ENCODE measurements at regions not wholly inside any gene's neighbourhood (a gene's known extent, or its start where the extent isn't known, plus 50 kb on each side); places are given as distances from the start of the nearest gene placed in this dataset.

DNA sequence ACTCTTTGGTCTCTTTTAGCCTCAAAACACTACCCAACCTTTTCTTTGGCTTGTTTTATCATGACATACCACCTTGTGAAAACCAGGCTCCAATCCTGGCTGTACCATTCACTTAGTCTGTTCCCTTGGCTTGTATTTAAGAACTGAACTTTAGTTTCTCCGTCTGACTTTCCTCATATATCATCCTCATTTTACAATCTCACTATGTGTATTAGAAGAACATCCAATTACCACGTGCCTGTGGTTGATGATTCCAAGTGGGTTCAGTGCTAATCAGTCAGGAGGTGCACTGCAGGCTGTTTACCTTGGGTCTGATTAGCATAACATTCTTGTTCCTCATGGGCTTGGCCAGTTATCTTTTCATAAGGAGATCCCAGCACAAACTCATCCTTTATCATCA, 144.8 kb upstream of the KLF14 start:
- TF ChIP-seq POLR2A (IDR thresholded peaks at IDR 0.05) = no peak
- TF ChIP-seq, protein P1, sequence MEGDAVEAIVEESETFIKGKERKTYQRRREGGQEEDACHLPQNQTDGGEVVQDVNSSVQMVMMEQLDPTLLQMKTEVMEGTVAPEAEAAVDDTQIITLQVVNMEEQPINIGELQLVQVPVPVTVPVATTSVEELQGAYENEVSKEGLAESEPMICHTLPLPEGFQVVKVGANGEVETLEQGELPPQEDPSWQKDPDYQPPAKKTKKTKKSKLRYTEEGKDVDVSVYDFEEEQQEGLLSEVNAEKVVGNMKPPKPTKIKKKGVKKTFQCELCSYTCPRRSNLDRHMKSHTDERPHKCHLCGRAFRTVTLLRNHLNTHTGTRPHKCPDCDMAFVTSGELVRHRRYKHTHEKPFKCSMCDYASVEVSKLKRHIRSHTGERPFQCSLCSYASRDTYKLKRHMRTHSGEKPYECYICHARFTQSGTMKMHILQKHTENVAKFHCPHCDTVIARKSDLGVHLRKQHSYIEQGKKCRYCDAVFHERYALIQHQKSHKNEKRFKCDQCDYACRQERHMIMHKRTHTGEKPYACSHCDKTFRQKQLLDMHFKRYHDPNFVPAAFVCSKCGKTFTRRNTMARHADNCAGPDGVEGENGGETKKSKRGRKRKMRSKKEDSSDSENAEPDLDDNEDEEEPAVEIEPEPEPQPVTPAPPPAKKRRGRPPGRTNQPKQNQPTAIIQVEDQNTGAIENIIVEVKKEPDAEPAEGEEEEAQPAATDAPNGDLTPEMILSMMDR (IDR thresholded peaks at IDR 0.05) = no peak
